HepG2 (cell line): ENCODE measurements at regions not wholly inside any gene's neighbourhood (a gene's known extent, or its start where the extent isn't known, plus 50 kb on each side); places are given as distances from the start of the nearest gene placed in this dataset.

Source experiments
- ATRX ChIP-seq: sonication (generic); formaldehyde crosslinking; IDR thresholded peaks from 2 replicates; pipeline ENCODE4 v1.4.0; 2020; ENCODE audit warnings: missing genetic modification reagents, borderline replicate concordance
- CTCF ChIP-seq: sonication (generic); formaldehyde crosslinking; IDR thresholded peaks from 2 replicates; pipeline ENCODE4 v1.5.0; 2020; ENCODE audit warnings: mild to moderate bottlenecking, missing genetic modification reagents, moderate library complexity
- POLR2AphosphoS5 ChIP-seq: IDR thresholded peaks from 2 replicates; pipeline ENCODE4 v1.6.1; 2012; ENCODE audit warnings: low read depth, low read length
- POLR2G ChIP-seq: fragments of 200-400 bp; formaldehyde crosslinking; IDR thresholded peaks from 2 replicates; pipeline ENCODE4 v1.6.1; 2018; ENCODE audit warnings: mild to moderate bottlenecking, low read depth, low read length, moderate library complexity
- SUZ12 ChIP-seq: fragments of 150-350 bp; IDR thresholded peaks from 2 replicates; pipeline ENCODE4 v1.6.1; 2014; ENCODE audit warnings: low read depth, low read length
- TAF1 ChIP-seq: sonication (generic); formaldehyde crosslinking; IDR thresholded peaks from 2 replicates; pipeline ENCODE4 v1.4.0; 2020; ENCODE audit warnings: missing genetic modification reagents
- TBL1XR1 ChIP-seq: fragments of 150-350 bp; IDR thresholded peaks from 2 replicates; pipeline ENCODE4 v1.6.1; 2014; ENCODE audit warnings: borderline replicate concordance, low read length; ENCODE audit not compliant: partially characterized antibody
- TCF7L2 ChIP-seq: IDR thresholded peaks from 2 replicates; pipeline ENCODE4 v1.6.1; 2011; ENCODE audit warnings: mild to moderate bottlenecking, low read depth, low read length, moderate library complexity
- TOE1 ChIP-seq: sonication (generic); formaldehyde crosslinking; IDR thresholded peaks from 2 replicates; pipeline ENCODE4 v1.4.0; 2020; ENCODE audit warnings: mild to moderate bottlenecking, missing genetic modification reagents
- TF ChIP-seq, protein P1 (sequence below): sonication (generic); formaldehyde crosslinking; IDR thresholded peaks from 2 replicates; pipeline ENCODE4 v1.4.0; 2020; ENCODE audit warnings: missing genetic modification reagents, mild to moderate bottlenecking, borderline replicate concordance
- TF ChIP-seq, protein P2 (sequence below): sonication (generic); formaldehyde crosslinking; IDR thresholded peaks from 2 replicates; pipeline ENCODE4 v1.5.1; 2020; ENCODE audit warnings: mild to moderate bottlenecking, missing genetic modification reagents

- TF ChIP-seq TBL1XR1 (no peak), TAF1 (no peak), POLR2G (no peak), POLR2AphosphoS5 (no peak), TOE1 (CRISPR knock-in tag) (no peak), TCF7L2 (no peak), SUZ12 (no peak), ATRX (CRISPR knock-in tag) (no peak), CTCF (CRISPR knock-in tag) (no peak)
- TF ChIP-seq, protein P1, sequence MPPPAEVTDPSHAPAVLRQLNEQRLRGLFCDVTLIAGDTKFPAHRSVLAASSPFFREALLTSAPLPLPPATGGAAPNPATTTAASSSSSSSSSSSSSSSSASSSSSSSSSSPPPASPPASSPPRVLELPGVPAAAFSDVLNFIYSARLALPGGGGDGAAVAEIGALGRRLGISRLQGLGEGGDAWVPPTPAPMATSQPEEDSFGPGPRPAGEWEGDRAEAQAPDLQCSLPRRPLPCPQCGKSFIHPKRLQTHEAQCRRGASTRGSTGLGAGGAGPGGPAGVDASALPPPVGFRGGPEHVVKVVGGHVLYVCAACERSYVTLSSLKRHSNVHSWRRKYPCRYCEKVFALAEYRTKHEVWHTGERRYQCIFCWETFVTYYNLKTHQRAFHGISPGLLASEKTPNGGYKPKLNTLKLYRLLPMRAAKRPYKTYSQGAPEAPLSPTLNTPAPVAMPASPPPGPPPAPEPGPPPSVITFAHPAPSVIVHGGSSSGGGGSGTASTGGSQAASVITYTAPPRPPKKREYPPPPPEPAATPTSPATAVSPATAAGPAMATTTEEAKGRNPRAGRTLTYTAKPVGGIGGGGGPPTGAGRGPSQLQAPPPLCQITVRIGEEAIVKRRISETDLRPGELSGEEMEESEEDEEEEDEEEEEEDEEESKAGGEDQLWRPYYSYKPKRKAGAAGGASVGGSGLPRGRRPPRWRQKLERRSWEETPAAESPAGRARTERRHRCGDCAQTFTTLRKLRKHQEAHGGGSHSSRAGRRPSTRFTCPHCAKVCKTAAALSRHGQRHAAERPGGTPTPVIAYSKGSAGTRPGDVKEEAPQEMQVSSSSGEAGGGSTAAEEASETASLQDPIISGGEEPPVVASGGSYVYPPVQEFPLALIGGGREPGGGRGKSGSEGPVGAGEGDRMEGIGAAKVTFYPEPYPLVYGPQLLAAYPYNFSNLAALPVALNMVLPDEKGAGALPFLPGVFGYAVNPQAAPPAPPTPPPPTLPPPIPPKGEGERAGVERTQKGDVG (CRISPR knock-in tag): no peak
- TF ChIP-seq, protein P2, sequence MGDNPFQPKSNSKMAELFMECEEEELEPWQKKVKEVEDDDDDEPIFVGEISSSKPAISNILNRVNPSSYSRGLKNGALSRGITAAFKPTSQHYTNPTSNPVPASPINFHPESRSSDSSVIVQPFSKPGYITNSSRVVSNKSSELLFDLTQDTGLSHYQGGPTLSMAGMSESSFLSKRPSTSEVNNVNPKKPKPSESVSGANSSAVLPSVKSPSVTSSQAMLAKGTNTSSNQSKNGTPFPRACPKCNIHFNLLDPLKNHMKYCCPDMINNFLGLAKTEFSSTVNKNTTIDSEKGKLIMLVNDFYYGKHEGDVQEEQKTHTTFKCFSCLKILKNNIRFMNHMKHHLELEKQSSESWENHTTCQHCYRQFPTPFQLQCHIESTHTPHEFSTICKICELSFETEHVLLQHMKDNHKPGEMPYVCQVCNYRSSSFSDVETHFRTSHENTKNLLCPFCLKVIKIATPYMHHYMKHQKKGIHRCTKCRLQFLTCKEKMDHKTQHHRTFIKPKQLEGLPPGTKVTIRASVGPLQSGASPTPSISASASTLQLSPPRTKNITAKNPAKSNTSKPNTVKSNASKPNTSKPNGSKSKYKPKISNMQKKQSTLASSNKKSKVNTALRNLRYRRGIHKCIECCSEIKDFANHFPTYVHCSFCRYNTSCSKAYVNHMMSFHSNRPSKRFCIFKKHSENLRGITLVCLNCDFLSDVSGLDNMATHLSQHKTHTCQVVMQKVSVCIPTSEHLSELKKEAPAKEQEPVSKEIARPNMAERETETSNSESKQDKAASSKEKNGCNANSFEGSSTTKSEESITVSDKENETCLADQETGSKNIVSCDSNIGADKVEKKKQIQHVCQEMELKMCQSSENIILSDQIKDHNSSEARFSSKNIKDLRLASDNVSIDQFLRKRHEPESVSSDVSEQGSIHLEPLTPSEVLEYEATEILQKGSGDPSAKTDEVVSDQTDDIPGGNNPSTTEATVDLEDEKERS (CRISPR knock-in tag): no peak
These were observed 1718.0 kb upstream of the PCDH7 start for GRCh38 chr4:29002151-29002550.
